ENCODE measurements at regions not wholly inside any gene's neighbourhood (a gene's known extent, or its start where the extent isn't known, plus 50 kb on each side); places are given as distances from the start of the nearest gene placed in this dataset.

DNA sequence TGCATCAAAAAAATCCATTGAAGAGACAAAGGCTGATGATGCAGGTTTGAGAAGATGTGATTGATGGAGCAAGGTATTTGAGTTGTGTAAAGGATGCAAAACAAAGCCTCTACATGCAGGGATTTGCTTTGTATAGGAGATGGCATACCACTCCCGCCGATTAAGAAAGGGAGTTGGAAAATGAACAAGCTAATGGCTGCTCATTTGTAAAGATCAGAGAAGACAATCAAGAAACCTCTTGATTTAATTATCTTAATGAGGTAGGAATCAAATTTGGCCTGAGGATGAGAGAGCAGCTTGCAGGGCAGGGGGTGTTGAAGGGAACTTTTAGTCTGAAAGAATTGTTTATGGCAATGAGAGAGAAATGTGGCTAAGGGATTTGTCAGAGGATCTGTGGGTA is 448.2 kb upstream of the ADGRB3 start:
- TF ChIP-seq POLR2AphosphoS5 (IDR thresholded peaks at IDR 0.05; ENCODE audit: low read depth, low read length) (no peak), POLR2A (IDR thresholded peaks at IDR 0.05; ENCODE audit: low read depth, low read length) (no peak), PAX5 (IDR thresholded peaks at IDR 0.05; ENCODE audit: insufficient read depth, low read length, severe bottlenecking) (no peak), TAF1 (IDR thresholded peaks at IDR 0.05; ENCODE audit: low read depth, low read length) (no peak), POU2F2 (IDR thresholded peaks at IDR 0.05; ENCODE audit: low read depth, low read length) (no peak), SPI1 (IDR thresholded peaks at IDR 0.05; ENCODE audit: low read depth, low read length) (no peak)

All from GM12891 (cell line).